LNCaP clone FGC (cell line): ENCODE measurements at regions not wholly inside any gene's neighbourhood (a gene's known extent, or its start where the extent isn't known, plus 50 kb on each side); places are given as distances from the start of the nearest gene placed in this dataset.

ENCODE experiments used
- DNase-seq: peaks from one replicate; pipeline ENCODE4 v3.0.0-alpha.2; 2011; ENCODE audit warnings: low read depth
- H3K4me3 ChIP-seq: 2 replicates; pipeline ENCODE4 v1.5.1; 2011; ENCODE audit warnings: mild to moderate bottlenecking, low read depth, low read length, control low read depth
- CTCF ChIP-seq: IDR thresholded peaks from 2 replicates; pipeline ENCODE4 v1.5.1; 2012; ENCODE audit warnings: mild to moderate bottlenecking; ENCODE audit not compliant: control insufficient read depth, insufficient read depth; ENCODE audit errors: extremely low read depth

GRCh38 chr18:41406834-41407233, 548.2 kb upstream of the PIK3C3 start:
- TF ChIP-seq CTCF = no peak
- no peak for DNase-seq
- no peak overlapping the region for H3K4me3 ChIP-seq

GRCh38 chr18:41396861-41397260, 558.2 kb upstream of the PIK3C3 start:
- H3K4me3 ChIP-seq = no peak overlapping the region
- no peak for TF ChIP-seq CTCF
- no peak for DNase-seq

- DNase-seq = no peak
- H3K4me3 ChIP-seq = no peak overlapping the region
- no peak for TF ChIP-seq CTCF
Observed at GRCh38 chr18:41396211-41396610, 558.8 kb upstream of the PIK3C3 start.

GRCh38 chr18:41395695-41396094, 559.3 kb upstream of the PIK3C3 start:
- DNase-seq = no peak
- 0 out of 2 replicates have a peak, but pooled peaks have one; percentile 27 for TF ChIP-seq CTCF
- no peak overlapping the region for H3K4me3 ChIP-seq

GRCh38 chr18:41391616-41392595, 563.1 kb upstream of the PIK3C3 start:
- no peak for DNase-seq
- TF ChIP-seq CTCF = peak; percentile 76
- H3K4me3 ChIP-seq = no peak overlapping the region

- DNase-seq = no peak
- H3K4me3 ChIP-seq = no peak overlapping the region
- no peak for TF ChIP-seq CTCF
Observed at GRCh38 chr18:41390309-41390708, 564.7 kb upstream of the PIK3C3 start.
